Mucosa of descending colon (tissue), 3 donors: ENCODE measurements at regions not wholly inside any gene's neighbourhood (a gene's known extent, or its start where the extent isn't known, plus 50 kb on each side); places are given as distances from the start of the nearest gene placed in this dataset.

Experiments
- ATAC-seq: fragments of 200-7000 bp; cut with Tn5 transposase; one replicate; pipeline ENCODE4 v1.9.1; 2020; ENCODE audit warnings: mild to moderate bottlenecking, moderate library complexity
- DNase-seq, 3 donors: peaks; one replicate each; pipeline ENCODE4 v3.0.0-alpha.2; 2020
- H3K36me3 ChIP-seq: fragments of 200-600 bp; one replicate; pipeline ENCODE4 v1.8.0; 2021; ENCODE audit warnings: low read depth, mild to moderate bottlenecking
- H3K4me1 ChIP-seq: fragments of 200-600 bp; one replicate; pipeline ENCODE4 v1.8.0; 2021; ENCODE audit warnings: low read depth, mild to moderate bottlenecking
- H3K4me3 ChIP-seq: fragments of 200-600 bp; one replicate; pipeline ENCODE4 v1.8.0; 2021; ENCODE audit warnings: mild to moderate bottlenecking
- H3K9me3 ChIP-seq: fragments of 200-600 bp; one replicate; pipeline ENCODE4 v1.8.0; 2021; ENCODE audit warnings: mild to moderate bottlenecking
- CTCF ChIP-seq: fragments of 200-600 bp; IDR thresholded peaks from one replicate; pipeline ENCODE4 v1.8.0; 2022; ENCODE audit warnings: antibody characterized with exemption, mild to moderate bottlenecking
- intact Hi-C, 2 donors: fragments of 100-400 bp; cut with DNase I in 1 of 2; cut with micrococcal nuclease in 1 of 2; formaldehyde crosslinking; loops; one replicate each; pipeline versions ENCODE4 v1.11.0 to v1.11.1; 2022; cut with DNase I, micrococcal nuclease
- donor health status: DM: no; HTN: no; CAD: no; lungs with moderate emphysema.
- donor health status: DM: no; HTN: no; CAD: no.
- donor health status: DM: no; HTN: yes; CAD: no.

DNA sequence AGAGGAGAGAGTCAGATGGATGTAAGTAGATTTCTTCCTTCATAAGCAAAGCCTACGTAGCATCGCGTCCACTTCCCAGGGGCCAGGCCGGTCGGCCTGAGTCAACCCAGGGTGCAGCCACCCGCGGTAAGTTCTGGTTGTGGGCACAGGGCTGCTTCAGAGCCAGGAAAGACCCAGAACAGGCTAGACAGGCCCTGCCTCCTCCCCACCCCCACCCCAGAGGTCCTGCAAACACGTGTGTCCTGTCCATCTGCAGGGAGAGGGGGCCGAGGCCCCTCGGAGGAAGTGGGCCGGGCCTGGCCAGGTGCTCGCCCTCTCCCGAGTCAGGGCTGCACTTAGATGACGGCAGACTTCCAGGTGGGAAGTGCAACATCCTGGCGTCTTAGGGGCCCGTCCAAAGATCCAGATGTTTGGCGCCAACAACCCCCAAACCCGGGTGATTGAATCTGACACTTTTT is 100.8 kb upstream of the ALDH1A3 start:
- Histone ChIP-seq H3K4me3 (no peak overlapping the region), H3K4me1 (no peaks in the 10 kb centered on the region), H3K36me3 (no peaks in the 10 kb centered on the region), H3K9me3 (no peaks in the 10 kb centered on the region)
- no peak for ATAC-seq
- no peak for TF ChIP-seq CTCF
- intact Hi-C loops = no loop called here
- no peak for DNase-seq

DNA sequence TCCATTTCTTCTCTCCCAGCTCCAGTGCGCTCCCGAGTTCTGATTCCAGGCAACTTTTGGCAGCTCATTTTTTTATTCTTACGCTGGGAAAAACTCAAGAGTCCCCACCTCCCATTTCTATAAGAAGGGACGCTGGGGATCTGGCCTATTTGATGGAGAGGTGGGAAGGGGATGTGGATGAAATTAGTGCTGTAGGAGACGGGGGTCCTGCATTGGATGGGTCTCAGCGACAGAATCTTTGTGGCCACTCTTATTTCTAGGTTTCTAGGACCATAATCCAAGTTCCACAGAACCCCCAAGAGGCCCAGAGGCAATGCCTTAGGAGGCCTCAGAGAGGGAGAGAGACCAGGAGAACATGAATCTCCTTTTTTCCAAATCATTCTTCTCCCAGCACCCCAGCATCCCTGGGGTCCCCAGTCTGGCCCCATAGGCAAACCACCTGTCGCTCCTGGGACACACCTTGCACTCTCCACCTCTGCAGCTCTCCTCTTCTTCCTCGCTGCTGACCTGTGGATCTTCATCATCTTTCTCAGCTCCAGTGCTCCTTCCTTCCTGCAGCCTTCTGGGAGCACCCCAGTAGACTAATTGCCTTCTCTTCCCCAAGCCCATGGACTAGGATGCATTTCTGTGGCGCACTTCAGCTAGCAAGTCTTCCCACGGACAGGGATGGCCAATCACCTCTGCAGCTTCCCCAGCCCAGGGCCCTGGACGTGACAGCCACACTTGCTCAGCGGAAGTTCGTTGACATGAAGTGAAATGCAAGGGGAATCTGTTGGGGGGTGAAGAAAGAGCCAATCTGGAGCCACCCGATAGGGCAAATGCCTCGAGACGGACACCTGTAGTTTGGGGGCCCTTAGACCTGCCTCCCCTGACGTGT is 100.1 kb upstream of the ALDH1A3 start:
- Histone ChIP-seq H3K9me3 (no peaks in the 10 kb centered on the region), H3K36me3 (no peaks in the 10 kb centered on the region), H3K4me1 (no peaks in the 10 kb centered on the region), H3K4me3 (no peak overlapping the region)
- ATAC-seq = no peak
- intact Hi-C loops = no loop called here
- no peak for DNase-seq
- no peak for TF ChIP-seq CTCF

DNA sequence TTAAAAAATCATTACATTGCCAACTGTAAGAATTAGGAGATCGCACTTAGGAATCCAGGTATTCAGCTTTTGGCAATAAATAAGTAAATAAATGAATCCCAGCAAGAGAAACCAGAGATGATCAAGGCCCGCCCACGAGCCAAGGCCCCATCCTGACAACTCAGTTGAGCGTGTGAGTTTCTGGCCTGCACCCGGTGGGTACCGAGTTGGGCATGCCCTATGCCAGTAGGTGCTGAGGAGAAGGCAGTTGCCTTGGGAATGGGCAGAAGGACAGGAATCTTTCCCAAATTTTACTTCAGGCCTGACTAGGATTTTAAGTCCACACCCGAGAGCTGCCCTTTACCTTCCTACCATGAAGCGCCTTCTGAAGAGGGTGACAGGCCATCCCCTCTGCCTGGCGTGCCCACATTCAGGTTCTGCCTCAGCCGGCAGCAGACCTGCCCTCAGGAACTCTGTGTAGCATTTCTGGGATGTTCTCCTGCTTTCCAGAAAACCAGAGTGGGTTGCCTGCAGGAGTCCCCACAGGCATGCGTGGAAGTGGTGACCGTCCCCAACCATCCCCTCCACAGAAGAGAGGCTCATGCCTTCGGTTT is 99.3 kb upstream of the ALDH1A3 start:
- DNase-seq (no peak), ATAC-seq (no peak)
- intact Hi-C loops = no loop called here
- Histone ChIP-seq H3K4me3 (no peak overlapping the region), H3K4me1 (no peaks in the 10 kb centered on the region), H3K9me3 (no peaks in the 10 kb centered on the region), H3K36me3 (no peaks in the 10 kb centered on the region)
- TF ChIP-seq CTCF = no peak

- no peak for TF ChIP-seq CTCF
Observed at GRCh38 chr15:100781061-100781960, 98.3 kb upstream of the ALDH1A3 start.

GRCh38 chr15:100781961-100782530 is 97.6 kb upstream of the ALDH1A3 start:
- no peak overlapping the region for H3K4me3 ChIP-seq
- DNase-seq (no peak), ATAC-seq (no peak)
- no peak for TF ChIP-seq CTCF
- intact Hi-C loops = no loop called here
- no peaks in the 10 kb centered on the region for H3K4me1 ChIP-seq
- H3K36me3 ChIP-seq = no peaks in the 10 kb centered on the region
- H3K9me3 ChIP-seq = no peaks in the 10 kb centered on the region

More at GRCh38 chr15:100781061-100781960, 98.3 kb upstream of the ALDH1A3 start:
- no peaks in the 10 kb centered on the region for H3K4me1 ChIP-seq
- DNase-seq (no peak), ATAC-seq (no peak)
- no peaks in the 10 kb centered on the region for H3K36me3 ChIP-seq
- H3K4me3 ChIP-seq = no peak overlapping the region
- no peaks in the 10 kb centered on the region for H3K9me3 ChIP-seq
- intact Hi-C loops = no loop called here
